HEK293T (cell line): ENCODE measurements at regions not wholly inside any gene's neighbourhood (a gene's known extent, or its start where the extent isn't known, plus 50 kb on each side); places are given as distances from the start of the nearest gene placed in this dataset.

ENCODE experiments used
- CTCF ChIA-PET: fragments of 350-600 bp; formaldehyde crosslinking; extraction: SDS; loops from one replicate; lab custom pipeline; 2021; ENCODE audit warnings: antibody characterized with exemption, inconsistent platforms; lab: Yijun Ruan, JAX
- POLR2A ChIA-PET: fragments of 350-600 bp; formaldehyde crosslinking; extraction: SDS; loops from one replicate; lab custom pipeline; 2020; ENCODE audit warnings: antibody characterized with exemption, inconsistent platforms; lab: Yijun Ruan, JAX
- DNase-seq: peaks from one replicate; pipeline ENCODE4 v3.0.0; 2012; ENCODE audit warnings: mixed read lengths; ENCODE audit errors: extremely low spot score
- ARNT ChIP-seq: fragments of 450-650 bp; IDR thresholded peaks from 2 replicates; pipeline ENCODE4 v1.6.1; 2017; ENCODE audit warnings: mild to moderate bottlenecking
- BHLHE40 ChIP-seq: fragments of 450-650 bp; IDR thresholded peaks from 2 replicates; pipeline ENCODE4 v1.6.1; 2016; ENCODE audit warnings: mild to moderate bottlenecking, moderate library complexity, borderline replicate concordance
- CTBP1 ChIP-seq: fragments of 450-650 bp; IDR thresholded peaks from 2 replicates; pipeline ENCODE4 v1.6.1; 2016; ENCODE audit warnings: borderline replicate concordance
- ELF4 ChIP-seq: fragments of 450-650 bp; IDR thresholded peaks from 2 replicates; pipeline ENCODE4 v1.6.1; 2017; ENCODE audit warnings: antibody characterized with exemption
- FOXA1 ChIP-seq: fragments of 450-650 bp; IDR thresholded peaks from 2 replicates; pipeline ENCODE4 v1.6.1; 2016; ENCODE audit warnings: mild to moderate bottlenecking
- FOXK2 ChIP-seq: fragments of 450-650 bp; IDR thresholded peaks from 2 replicates; pipeline ENCODE4 v1.6.1; 2016; ENCODE audit warnings: mild to moderate bottlenecking
- FOXM1 ChIP-seq: fragments of 450-650 bp; IDR thresholded peaks from 2 replicates; pipeline ENCODE4 v1.6.1; 2017; ENCODE audit warnings: mild to moderate bottlenecking, borderline replicate concordance
- HDGF ChIP-seq: fragments of 450-650 bp; IDR thresholded peaks from 2 replicates; pipeline ENCODE4 v1.6.1; 2017; ENCODE audit warnings: antibody characterized with exemption, borderline replicate concordance
- L3MBTL2 ChIP-seq: fragments of 450-650 bp; conservative IDR thresholded peaks from 2 replicates; pipeline ENCODE4 v1.6.1; 2016; ENCODE audit warnings: mild to moderate bottlenecking
- LEF1 ChIP-seq: fragments of 450-650 bp; IDR thresholded peaks from 2 replicates; pipeline ENCODE4 v1.6.1; 2017; ENCODE audit warnings: mild to moderate bottlenecking, borderline replicate concordance
- NFRKB ChIP-seq: fragments of 450-650 bp; IDR thresholded peaks from 2 replicates; pipeline ENCODE4 v1.6.1; 2016; ENCODE audit warnings: mild to moderate bottlenecking, moderate library complexity
- SP1 ChIP-seq: fragments of 450-650 bp; IDR thresholded peaks from 2 replicates; pipeline ENCODE4 v1.6.1; 2017
- SUZ12 ChIP-seq: fragments of 450-650 bp; IDR thresholded peaks from 2 replicates; pipeline ENCODE4 v1.6.1; 2016; ENCODE audit warnings: mild to moderate bottlenecking
- TARDBP ChIP-seq: fragments of 450-650 bp; IDR thresholded peaks from 2 replicates; pipeline ENCODE4 v1.6.1; 2016
- ZNF384 ChIP-seq: fragments of 450-650 bp; IDR thresholded peaks from 2 replicates; pipeline ENCODE4 v1.6.1; 2016
- TF ChIP-seq, protein P1 (sequence below): fragments of 450-650 bp; IDR thresholded peaks from 2 replicates; pipeline ENCODE4 v1.6.1; 2016

GRCh38 chr22:47724751-47725150, 962.3 kb downstream of the TBC1D22A start:
- ChIA-PET POLR2A (no interaction called here), CTCF (no interaction called here)
- TF ChIP-seq BHLHE40 (no peak), HDGF (no peak), LEF1 (no peak), ELF4 (no peak), ZNF384 (no peak), FOXA1 (no peak), CTBP1 (no peak), TARDBP (no peak), L3MBTL2 (no peak), NFRKB (no peak), ARNT (no peak), FOXM1 (no peak), FOXK2 (no peak)
- DNase-seq: no peak

DNA sequence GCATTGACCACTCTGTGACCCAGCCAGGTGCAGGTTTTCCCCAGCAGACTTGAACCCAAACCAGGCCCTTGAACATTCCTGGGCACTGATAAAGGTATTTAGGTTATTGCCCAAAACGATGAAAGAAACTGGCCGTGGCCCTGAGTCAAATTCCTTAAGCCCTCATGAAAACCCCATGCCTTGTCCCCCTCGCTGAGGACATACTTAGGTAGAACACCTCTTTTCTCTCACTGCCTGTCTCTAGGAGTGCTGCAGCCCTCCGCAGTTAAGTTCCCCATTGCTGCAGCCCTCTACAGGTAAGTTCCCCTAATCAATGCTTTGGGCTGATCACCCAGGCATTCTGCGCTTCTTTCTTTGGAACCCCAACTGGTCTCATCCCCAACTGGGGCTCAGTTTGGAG, 961.6 kb downstream of the TBC1D22A start:
- POLR2A ChIA-PET: no interaction called here
- CTCF ChIA-PET: no interaction called here
- no peak for DNase-seq
- TF ChIP-seq L3MBTL2 (no peak), CTBP1 (no peak), SP1 (no peak), LEF1 (no peak), FOXA1 (no peak), ZNF384 (no peak), ELF4 (no peak), ARNT (no peak), FOXK2 (no peak), SUZ12 (no peak), NFRKB (no peak), TARDBP (no peak), FOXM1 (no peak), HDGF (no peak), BHLHE40 (no peak)
- TF ChIP-seq, protein P1, sequence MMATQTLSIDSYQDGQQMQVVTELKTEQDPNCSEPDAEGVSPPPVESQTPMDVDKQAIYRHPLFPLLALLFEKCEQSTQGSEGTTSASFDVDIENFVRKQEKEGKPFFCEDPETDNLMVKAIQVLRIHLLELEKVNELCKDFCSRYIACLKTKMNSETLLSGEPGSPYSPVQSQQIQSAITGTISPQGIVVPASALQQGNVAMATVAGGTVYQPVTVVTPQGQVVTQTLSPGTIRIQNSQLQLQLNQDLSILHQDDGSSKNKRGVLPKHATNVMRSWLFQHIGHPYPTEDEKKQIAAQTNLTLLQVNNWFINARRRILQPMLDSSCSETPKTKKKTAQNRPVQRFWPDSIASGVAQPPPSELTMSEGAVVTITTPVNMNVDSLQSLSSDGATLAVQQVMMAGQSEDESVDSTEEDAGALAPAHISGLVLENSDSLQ: no peak

DNA sequence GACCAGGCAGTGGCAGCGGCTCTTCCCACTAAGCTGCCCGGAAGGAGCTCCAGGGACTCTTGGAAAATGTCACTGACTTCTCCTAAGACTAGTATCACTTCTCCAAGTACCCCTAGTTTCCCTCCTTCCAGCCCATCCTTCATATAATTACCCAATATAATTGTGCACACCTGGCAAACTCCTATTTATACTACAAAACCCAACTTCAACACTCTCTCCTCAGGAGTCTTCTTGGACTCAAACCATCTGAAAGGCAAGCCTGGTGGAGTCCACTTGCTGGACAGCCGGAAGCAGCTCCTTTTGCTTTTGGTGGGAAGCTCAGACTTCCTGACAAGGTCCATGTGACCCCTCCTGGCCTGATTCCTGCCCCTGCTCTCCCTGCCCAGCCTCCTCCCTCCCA, 955.9 kb downstream of the TBC1D22A start:
- DNase-seq: no peak
- ChIA-PET POLR2A (no interaction called here), CTCF (no interaction called here)
- TF ChIP-seq L3MBTL2: no peak

GRCh38 chr22:47716890-47717615, 954.6 kb downstream of the TBC1D22A start:
- ChIA-PET POLR2A (no interaction called here), CTCF (no interaction called here)
- TF ChIP-seq FOXA1 (no peak), TARDBP (no peak), HDGF (no peak), BHLHE40 (no peak), SP1 (no peak), ARNT (no peak), L3MBTL2 (no peak), ZNF384 (no peak), SUZ12 (no peak), CTBP1 (no peak), FOXK2 (no peak), FOXM1 (no peak), NFRKB (no peak)
- TF ChIP-seq, protein P1: no peak
- no peak for DNase-seq

DNA sequence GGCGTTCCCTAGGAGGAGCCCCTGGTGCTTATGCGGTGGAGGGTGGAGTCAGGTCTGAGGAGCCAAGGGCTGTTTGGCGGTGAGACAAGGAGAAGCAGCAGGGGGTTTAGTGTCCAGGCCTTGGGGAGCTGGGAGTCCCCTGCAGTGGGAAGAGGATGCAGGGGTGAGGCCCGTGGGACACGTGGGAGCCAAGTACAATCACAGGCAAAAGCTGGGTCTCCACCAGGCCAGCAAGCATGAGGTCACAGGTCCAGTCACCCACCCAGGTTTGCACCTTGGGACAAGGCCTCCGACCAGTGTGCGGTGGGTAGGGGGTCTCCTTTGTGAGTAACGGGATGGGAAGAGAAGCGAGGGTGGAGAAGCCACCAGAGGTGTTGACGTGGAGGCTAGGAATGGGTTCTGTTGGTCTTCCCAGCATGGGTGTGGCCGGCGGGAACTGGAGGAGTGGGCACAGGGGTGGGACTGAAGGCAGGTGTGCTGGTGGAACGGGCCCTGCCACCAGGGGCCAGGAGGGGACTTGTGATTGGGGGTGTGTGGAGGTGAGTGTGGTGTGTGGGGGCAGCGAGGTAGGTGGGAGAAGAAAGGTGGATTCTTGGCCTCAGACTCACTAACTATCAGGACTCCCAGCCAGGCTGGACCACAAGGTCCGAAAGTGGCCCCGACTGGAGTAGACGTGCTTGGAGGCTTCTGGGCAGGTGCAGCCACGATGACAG, 953.6 kb downstream of the TBC1D22A start:
- DNase-seq: no peak
- no peak for TF ChIP-seq LEF1
- TF ChIP-seq ARNT: no peak
- TF ChIP-seq FOXA1: no peak
- no peak for TF ChIP-seq L3MBTL2
- no peak for TF ChIP-seq SP1
- TF ChIP-seq ZNF384: no peak
- TF ChIP-seq FOXM1: no peak
- no peak for TF ChIP-seq NFRKB
- no peak for TF ChIP-seq BHLHE40
- TF ChIP-seq HDGF: no peak
- CTCF ChIA-PET: no interaction called here
- POLR2A ChIA-PET: no interaction called here

DNA sequence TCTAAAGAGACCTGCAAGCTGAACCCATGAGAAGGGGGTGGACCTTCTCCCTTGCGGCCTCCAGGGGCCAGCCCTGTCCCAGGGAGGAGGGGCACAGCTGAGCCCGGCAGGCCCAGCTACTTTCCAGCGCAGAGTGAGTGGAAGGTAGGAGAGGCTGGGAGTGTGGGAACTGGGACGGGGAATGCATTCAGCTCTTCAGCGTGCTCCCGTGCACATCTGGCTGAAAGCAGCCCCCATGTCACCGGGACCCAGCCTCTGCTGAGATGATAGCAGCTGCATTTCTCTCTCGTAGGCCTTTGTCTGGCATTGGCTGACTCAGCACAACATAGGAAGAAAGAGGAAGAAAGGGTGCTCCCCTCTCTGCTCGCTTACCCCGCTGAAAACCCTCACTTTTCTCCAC, 951.5 kb downstream of the TBC1D22A start:
- ChIA-PET POLR2A (no interaction called here), CTCF (no interaction called here)
- DNase-seq: no peak
- TF ChIP-seq SP1: no peak
- TF ChIP-seq, protein P1: no peak
- no peak for TF ChIP-seq LEF1
- TF ChIP-seq NFRKB: no peak
- TF ChIP-seq SUZ12: no peak
